ENCODE measurements at regions not wholly inside any gene's neighbourhood (a gene's known extent, or its start where the extent isn't known, plus 50 kb on each side); places are given as distances from the start of the nearest gene placed in this dataset.
"Not testable (repeated sequence)": the region's sequence is repeated elsewhere in the genome, so short reads cannot be mapped to it uniquely, and the experiment has no call there.

DNA sequence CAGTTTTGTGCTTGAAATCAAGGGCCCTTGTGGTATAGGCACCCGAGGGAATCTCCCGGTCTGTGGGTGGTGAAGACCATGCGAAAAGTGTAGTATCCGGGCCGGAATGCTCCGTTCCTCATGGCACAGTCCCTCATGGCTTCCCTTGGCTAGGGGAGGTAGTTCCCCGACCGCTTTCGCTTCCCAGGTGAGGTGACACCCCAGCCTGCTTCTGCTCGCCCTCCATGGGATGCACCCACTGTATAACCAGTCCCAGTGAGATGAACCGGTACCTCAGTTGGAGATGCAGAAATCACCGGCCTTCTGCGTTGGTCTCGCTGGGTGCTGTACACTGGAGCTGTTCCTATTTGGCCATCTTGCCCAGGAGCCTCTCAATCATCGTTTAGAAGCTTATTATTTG, 195.7 kb upstream of the POT1 start:
- no peak for DNase-seq (ENCODE audit: low spot score)

DNA sequence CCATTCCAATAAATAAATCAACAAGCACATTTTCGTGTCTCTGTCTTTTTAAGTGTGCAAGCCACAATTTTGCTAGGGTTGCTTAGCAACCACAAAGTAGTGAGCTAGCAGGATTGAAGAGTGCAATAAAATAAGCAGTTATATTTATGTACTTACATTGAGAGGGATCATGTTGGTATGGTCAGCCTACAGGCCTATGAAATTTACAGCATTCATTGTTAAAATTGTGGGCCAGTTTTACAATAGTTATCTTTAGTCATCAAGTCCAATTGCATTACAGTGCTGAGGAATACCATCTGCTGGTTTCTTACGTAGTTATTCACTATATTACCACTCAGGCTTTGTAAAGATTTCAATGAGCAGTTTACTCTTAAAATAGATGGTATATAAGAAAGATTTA, 192.5 kb upstream of the POT1 start:
- DNase-seq (ENCODE audit: low spot score), result no peak

DNA sequence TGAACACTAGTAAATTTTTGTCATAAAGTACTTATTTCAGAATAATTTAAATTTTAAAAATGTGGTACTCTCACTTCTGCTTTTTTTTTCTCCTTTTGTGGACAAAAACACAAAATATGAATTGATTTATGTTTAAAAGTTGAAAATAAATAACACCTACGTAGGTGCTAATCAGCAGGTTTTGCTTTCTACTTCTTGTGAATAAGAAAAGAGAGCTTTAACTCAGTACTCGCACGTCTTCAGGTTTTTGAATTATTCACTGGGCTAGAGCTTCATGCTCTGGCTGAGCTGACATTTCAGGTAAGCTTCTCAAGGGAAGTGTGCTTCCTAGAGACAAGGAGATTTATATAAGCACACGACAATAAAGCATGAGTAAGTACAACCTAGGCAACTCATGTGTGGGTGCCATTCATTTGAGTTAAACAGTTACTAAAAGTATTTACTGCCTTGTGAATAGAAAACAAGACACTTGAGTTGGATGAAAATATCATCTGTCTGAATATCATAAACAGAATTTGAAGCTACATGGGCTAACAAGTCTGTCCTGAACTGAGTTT, 190.0 kb upstream of the POT1 start:
- no peak for DNase-seq (ENCODE audit: low spot score)

DNA sequence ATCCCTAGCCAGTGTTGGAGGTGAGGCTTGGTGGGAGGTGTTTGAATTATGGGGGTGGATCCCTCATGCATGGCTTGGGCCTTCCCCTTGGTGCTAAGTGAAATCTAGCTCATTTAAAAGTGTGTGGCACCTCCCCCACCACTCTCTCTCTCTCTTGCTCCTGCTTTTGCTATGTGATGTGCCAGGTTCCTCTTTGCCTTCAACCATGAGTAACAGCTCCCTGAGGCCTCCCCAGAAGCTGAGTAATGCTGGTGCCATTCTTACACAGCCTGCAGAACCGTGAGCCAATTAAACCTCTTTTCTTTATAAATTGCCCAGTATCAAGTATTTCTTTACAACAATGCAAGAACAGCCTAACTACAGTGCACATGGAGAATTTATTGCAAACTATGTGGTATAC, 188.8 kb upstream of the POT1 start:
- DNase-seq (ENCODE audit: low spot score), result no peak

DNA sequence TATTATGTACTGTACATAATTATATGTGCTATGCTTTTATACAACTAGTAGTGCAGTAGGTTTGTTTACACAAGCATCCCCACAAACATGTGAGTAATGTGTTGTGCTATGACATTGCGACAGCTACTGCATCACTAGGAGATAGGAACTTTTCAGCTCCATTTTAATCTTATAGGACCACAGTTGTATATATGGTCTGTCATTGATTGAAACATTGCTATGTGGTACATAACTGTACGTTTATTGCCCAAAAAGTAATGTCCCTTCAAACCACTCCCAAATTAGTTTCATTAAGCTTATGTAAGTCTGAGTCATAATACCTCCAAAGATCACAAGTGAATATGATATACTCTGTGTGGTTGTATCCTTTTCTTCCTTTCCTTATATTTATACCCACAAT, 183.2 kb upstream of the POT1 start:
- DNase-seq (ENCODE audit: low spot score), result no peak

DNA sequence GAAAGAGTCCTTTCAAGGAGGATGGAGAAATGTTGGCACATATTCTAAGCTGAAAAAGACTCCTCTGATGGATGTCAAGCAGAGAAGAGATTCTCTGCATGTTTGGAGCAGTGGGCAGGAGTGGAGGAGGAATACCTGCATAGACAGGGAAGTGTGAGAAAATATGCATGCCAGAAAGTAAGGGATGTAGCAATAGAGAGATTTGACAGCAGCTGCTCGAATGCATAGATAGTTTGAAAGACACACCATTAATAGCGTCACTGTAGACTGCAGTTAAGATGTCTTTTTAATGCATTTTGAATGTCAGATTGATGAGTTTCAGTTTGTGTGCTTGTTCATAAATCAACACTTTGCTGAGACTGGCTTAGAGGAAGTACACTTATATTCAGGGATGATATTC, 169.9 kb upstream of the POT1 start:
- no peak for DNase-seq (ENCODE audit: low spot score)

DNA sequence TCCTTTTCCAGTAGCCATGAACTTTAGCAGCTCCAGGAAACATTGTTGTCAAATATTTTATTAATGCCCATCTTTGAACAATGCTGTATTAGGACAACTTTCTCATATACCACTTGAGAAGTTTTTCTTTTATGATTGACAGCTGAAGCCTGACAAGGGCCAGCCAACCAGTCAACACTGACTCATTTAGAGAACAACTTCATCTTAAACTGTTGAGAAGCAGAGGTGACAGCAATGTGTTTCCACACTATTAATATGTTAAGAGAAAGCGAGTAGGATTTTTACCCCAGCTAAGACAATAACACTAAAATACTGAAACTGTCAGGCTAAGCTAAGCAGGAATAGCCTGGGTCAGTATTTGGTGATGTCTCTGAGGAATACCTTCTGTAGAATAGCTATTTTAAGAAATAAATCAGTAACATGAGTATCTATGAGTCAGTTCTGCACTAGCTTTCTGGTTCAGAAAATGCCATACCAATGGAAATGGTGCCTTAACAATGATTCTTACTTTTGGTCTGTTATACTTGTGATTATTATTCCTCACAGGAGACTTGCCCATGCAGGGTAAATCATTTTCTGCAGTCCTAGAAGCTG, 168.8 kb upstream of the POT1 start:
- DNase-seq (ENCODE audit: low spot score), result no peak

DNA sequence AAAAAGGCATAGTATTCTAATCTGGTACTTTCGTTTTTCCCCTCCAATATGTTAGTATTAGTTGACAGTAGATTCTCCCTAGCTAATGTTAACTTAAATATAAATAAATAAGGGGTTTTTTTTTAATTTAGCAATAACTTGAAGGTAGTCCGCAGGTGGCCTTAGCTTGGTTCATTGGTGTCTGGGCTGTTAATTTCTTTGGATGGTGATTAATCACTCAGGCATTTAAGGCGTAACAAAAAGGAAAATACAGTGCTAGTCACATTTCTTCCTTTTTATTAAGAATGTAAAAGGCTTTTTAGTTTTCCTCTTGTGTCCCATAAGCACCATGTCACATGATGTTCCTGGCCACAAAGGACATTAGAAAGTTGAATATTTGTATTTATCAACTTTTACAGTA, 161.0 kb upstream of the POT1 start:
- no peak for DNase-seq (ENCODE audit: low spot score)

DNA sequence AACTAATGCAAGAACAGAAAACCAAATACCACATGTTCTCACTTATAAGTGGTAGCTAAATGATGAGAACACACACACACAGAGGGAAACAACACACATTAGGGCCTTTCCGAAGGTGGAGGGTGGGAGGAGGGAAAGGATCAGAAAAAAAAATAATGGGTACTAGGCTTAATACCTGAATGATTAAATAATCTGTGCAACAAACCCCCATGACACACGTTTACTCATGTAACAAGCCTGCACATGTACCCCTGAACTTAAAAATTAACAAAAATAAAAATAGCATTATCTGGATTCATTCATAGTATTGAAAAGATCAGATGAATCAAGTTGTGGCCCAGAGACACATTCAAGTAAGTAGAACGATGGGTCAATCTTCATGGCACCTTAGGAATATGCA, 159.5 kb upstream of the POT1 start:
- DNase-seq (ENCODE audit: low spot score), result no peak

DNA sequence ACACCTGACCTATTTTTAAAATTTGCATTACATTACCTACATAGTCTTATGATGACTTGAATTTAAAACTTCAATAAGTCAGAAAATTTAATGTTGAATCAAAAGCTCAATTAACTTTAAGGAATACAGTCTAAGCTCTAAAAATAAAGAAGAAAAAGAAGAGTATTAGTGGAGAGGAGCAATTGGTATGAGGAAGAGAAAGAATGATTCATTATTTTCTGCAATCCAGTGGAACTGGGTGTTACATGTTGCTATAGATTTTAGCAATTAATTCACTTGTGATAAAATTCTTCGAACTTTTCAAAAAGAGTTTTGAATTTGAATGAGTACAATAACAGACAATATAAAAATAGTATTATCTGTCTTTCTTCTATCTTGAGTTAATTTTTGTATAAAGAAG, 158.9 kb upstream of the POT1 start:
- DNase-seq (ENCODE audit: low spot score), result no peak

DNA sequence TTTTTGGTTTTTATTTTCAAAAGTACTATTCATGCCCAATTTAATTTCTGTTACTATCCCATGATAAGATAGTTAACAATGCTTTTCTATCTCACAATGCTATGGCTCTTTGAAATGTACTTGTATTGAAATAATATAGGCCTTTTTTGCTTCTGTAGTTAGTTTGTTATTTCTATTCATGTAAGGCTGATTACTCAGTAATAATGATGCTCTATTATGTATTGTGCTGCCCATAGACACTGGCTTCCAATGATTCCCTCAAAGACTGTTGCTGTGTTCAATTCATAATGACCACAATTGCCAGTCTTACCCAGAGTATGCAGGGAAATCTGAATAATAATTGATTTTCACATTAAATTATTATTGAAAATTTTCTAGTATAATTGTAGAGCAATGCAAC, 155.5 kb upstream of the POT1 start:
- no peak for DNase-seq (ENCODE audit: low spot score)

DNA sequence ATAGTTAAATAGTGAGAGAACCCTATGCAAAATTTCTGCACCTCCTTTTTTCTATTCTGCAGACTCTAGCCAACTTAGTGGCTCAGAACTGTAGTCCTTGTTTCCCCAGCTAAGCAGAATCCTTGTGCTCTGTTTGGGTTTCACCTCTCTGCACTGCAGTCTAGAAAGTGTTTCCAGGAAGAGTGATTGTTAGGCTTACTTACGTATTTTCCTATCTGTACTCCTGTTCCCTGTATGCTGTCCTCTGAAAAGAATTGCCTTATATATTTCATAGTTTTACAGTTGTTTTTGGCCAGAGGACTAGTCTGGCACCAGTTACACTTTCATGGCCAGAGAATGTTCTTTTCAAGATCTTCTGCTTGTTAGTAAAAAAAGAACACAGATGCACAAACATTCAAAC, 154.6 kb upstream of the POT1 start:
- no peak for DNase-seq (ENCODE audit: low spot score)

DNA sequence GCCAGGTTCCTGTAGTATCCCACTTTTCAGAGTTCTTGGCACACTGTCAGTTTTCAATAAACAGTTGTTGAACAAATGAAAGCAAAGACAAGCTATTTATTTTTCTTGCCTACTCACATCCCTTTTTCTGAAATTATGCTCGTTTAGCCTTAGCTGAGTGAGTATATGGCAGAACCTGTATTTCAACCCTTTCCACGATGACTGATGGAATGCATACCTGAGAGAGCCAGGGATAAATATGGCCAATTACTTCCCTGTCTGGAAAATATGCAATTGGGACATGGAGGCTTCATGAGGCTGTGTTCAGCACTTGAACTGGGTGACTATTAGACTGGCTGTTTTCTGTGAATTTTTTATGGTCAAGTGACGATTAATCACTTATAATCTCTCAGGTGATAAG, 144.5 kb upstream of the POT1 start:
- DNase-seq (ENCODE audit: low spot score), result no peak

DNA sequence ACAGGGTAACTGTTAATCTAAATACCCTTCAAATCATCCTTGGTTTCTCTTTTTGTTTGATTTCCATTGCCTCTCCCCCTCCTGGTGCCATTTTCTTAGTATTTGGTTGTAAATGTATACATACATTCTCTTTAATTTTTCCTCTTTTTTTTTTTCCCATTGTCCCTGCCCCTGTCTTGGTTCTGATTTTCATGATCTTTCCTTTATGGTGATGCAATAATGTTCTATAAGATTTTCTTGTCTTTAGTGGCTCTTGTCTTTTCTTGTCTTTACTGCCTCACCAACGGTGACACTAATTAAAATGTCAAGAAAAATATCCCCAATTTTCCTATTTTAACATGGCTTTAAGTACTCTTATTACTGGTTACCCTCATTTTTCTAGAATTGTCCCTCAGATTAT, 135.9 kb upstream of the POT1 start:
- DNase-seq (ENCODE audit: low spot score), result no peak

DNA sequence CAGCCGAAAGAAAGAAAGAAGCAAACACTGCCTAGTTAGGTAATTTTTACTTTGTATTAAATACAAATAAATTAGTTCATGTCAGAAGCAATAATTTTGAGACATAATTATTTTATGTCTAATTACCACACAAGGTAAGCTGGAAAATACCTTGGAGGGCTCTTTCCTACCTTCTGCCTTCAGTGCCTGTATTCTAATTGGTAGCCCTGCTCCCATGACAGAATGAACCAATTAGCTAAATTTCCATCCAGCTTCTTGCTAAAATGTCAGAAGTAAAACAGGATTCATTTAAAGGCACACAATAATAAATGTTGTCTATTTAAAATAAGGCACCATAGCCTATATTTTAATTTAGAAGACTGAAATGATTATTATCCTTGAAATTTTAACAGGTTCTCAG, 135.4 kb upstream of the POT1 start:
- no peak for DNase-seq (ENCODE audit: low spot score)

DNA sequence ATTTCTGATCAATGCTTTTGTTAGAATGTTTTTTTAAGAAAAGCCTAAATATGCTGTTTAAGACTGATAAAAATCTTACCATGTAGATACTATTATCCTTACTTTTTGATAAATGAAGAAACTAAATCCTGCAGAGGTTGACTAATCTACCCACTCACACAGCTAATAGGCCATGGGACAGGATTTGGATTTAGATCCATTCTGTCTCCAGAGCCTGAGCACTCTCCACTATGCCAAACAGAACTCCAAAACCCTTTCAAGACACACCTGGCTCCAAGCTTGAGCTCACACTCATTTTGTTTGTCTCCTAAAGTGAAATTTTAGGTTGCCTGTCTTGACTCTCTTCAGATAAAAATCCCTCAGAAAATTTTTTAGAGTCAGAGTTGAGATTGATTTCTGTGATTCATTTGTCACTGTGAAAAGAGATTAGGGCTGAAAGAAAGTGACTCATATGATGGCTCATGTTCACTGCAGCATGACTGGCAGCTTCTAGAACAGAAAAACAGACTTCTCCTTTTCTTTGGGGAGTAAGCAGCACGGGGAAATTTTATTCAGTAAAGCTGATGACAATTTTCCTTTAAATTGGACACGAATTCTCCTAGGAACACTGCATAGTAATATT, 132.3 kb upstream of the POT1 start:
- no peak for DNase-seq (ENCODE audit: low spot score)

DNA sequence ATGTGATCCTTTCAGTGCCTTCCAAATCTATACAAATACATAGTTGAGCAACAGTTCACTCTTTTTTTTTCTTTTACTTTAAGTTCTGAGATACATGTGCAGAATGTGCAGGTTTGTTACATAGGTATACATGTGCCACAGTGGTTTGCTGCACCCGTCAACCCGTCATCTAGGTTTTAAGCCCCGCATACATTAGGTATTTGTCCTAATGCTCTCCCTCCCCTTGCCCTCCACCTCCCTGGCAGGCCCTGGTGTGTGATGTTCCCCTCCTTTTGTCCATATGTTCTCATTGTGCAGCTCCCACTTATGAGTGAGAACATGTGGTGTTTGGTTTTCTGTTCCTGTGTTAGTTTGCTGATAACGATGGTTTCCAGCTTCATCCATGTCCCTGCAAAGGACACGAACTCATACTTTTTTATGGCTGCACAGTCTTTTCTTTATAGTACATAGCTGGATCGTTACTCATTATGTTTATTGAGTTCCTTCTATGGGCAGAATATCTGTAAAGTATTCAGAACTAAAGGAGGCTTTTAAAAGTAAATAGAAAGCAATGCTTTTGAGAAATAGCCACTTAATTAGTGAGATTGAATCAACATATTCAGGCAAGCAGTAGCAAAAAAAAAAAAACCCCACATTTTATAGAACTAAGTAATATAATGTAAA, 131.6 kb upstream of the POT1 start:
- not testable (repeated sequence) for DNase-seq (ENCODE audit: low spot score)

DNA sequence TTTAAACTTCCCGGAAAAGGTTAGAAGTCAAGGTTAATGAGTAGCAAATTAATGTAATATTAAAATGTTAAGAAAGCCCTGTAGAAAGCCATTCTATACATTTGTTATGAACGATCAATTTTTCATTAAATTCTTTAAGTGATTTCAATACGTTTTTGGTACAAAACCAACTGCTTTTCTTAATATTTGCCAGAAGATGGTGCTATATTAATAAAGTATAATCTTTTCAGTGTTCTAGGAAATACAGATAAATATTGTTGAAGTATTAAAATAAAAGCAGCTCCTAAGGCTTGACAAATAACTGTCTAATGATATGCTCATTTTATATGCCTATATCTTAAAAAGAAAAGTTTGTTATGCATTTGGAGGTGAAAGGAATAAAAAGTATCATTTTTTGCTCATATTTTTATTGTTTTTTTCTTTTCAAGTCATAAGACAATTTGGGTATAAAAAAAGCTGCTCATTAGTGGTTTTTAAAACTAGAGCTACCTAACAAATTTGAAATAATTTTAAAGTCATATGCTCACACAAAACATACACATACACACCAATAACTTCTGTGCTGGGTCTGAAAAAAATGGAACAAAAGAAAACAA, 130.3 kb upstream of the POT1 start:
- no peak for DNase-seq (ENCODE audit: low spot score)

DNA sequence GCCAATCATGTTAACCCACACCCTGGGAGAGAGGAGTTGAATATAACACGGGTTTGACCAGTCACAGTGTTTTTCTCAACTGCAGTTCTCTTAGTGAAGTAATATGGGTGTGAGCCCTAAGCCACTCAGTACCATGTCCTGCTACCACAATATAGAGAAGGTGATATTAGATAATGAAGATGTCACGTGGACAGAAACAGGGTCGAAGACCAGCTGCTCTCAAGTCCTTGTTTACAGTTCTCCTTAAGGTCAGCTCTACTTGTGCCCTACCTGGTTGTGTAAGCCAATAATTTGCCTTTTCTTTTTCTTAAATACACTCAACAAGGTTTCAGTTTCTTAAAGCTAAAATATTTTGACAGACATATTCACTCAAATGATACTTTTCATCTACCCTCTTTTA, 128.3 kb upstream of the POT1 start:
- DNase-seq (ENCODE audit: low spot score), result no peak

DNA sequence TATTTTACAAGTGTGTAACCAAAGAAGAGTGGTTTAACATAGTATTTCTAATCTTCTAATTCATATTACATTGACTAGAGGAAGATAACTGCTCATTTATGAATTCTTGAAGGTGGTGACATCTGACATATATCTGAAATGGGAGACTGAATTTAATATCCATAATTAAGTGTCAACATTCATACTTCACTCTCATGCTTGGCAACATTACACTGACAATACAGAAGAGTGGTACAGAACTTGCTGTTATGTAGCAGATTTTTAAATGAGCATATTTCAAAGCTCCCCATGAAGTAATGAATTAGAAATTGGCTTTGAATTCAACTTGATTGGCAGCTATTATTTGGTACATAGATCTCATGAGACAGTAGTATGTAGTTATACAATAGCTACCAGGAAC, 125.8 kb upstream of the POT1 start:
- DNase-seq (ENCODE audit: low spot score), result no peak

DNA sequence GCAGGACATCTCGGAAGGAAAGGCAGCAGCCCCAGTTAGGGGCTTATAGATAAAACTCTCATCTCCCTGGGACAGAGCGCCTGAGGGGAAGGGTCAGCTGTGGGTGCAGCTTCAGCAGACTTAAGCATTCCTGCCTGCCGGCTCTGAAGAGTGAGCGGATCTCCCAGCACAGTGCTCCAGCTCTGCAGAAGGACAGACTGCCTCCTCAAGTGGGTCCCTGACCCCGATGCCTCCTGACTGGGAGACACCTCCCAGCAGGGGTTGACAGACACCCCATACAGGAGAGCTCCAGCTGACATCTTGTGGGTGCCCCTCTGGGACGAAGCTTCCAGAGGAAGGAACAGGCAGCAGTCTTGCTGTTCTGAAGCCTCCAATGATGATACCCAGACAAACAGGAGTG, 117.1 kb upstream of the POT1 start:
- DNase-seq (ENCODE audit: low spot score), result no peak

DNA sequence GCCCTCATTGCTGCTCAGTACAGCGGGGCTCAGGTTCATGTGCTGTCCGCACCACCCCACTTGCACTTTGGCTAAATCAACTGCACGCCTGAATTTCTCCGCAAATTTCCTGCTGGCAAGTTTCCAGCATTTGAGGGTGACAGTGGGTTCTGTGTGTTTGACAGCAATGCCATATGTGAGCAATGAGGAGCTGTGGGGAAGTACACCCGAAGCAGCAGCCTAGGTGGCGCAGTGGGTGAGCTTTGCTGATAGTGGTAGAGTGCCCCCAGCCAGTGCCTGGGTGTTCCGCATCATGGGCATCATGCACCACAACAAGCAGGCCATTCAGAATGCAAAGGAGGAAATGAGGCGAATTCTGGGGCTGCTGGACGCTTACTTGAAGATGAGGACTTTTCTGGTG, 103.9 kb upstream of the POT1 start:
- DNase-seq (ENCODE audit: low spot score), result no peak

DNA sequence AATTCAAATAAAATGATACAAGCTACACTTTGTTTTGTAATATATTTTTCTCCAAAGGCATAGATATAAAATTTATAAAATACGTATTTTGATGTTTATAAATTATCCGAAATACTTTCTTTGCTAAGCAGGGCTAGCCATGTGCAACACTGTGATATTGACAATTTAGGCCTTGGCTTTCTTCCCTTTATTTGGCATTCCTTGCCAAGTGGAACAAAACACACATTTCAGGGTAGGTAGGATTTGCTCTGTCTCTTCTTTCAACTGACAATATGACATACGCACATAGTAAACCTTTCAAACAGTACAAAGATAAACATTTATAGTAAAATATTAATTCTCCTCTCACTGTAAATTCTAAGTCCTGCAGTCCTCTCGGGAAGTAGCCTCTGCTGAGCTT, 103.3 kb upstream of the POT1 start:
- DNase-seq (ENCODE audit: low spot score), result no peak

All from hematopoietic multipotent progenitor cell treated with erythropoietin and hydrocortisone succinate and interleukin-3 and kit ligand, for 17 days (in vitro differentiated cells).